SJSA1 (cell line): ENCODE measurements at regions not wholly inside any gene's neighbourhood (a gene's known extent, or its start where the extent isn't known, plus 50 kb on each side); places are given as distances from the start of the nearest gene placed in this dataset.

ENCODE experiments used
- DNase-seq, 2 experiments: peaks; one replicate each; pipeline ENCODE4 v3.0.0-alpha.2; 2015 to 2020; ENCODE audit warnings: low spot score in 2 of 2, low read depth in 1 of 2
- H3K27ac ChIP-seq: fragments of 250-450 bp; sonication (Bioruptor Pico); 2 replicates; pipeline ENCODE4 v1.5.1; 2020; ENCODE audit warnings: mild to moderate bottlenecking, moderate library complexity
- H3K27me3 ChIP-seq: fragments of 250-450 bp; sonication (Bioruptor Pico); replicated peaks from 2 replicates; pipeline ENCODE4 v1.5.1; 2020; ENCODE audit warnings: mild to moderate bottlenecking, moderate library complexity
- H3K36me3 ChIP-seq: fragments of 250-450 bp; sonication (Bioruptor Pico); 2 replicates; pipeline ENCODE4 v1.5.1; 2020; ENCODE audit warnings: mild to moderate bottlenecking
- H3K4me1 ChIP-seq: fragments of 250-450 bp; sonication (Bioruptor Pico); replicated peaks from 2 replicates; pipeline ENCODE4 v1.6.1; 2021; ENCODE audit warnings: mild to moderate bottlenecking
- H3K4me3 ChIP-seq: fragments of 250-450 bp; sonication (Bioruptor Pico); 2 replicates; pipeline ENCODE4 v1.5.1; 2020; ENCODE audit warnings: mild to moderate bottlenecking
- H3K9me3 ChIP-seq: fragments of 250-450 bp; sonication (Bioruptor Pico); replicated peaks from 2 replicates; pipeline ENCODE4 v1.5.1; 2020; ENCODE audit warnings: mild to moderate bottlenecking

DNA sequence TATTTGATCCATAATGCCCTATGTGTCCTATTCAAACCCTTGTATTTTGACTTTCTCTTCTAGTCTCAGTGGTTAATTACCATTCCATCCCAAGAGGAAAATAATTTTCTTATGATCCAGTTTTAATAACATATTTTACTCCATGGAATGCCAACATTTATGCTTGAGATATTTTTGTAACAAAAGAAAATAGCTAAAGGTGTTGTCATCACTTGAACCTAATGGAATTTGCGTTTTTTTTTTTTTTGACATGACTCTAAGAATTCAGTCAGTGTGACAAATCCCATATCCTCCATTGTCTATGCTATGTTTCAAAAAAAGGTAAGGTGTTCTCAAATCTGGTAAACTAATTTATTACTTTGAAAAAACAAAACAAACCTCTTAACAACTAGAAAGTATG, 324.1 kb upstream of the ADAMTS5 start:
- no peak for DNase-seq
- Histone ChIP-seq H3K9me3 (no peaks in the 10 kb centered on the region), H3K4me1 (peaks cover 11% of the 10 kb centered on the region; the same call in 1 of the 2 replicates), H3K4me3 (no peak overlapping the region), H3K36me3 (no peaks in the 10 kb centered on the region), H3K27me3 (no peaks in the 10 kb centered on the region), H3K27ac (no peak overlapping the region)

DNA sequence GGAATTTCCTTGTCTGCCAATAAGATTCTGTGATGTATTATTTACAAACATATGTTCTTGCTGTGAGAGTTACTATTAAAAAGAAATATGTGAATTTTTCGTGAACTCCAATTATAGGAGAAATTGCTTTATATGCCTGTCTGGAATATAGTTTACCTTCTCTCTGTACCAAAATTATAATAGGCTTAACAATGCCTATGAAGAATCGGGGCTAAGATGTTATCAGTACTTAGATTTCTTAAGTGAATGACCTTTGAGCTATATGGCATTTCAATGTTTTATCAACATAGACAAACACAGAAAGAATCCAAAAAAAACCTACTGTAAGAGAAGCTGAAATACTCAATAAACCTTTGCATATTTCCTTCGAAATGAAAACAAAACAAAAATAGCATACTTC, 323.1 kb upstream of the ADAMTS5 start:
- Histone ChIP-seq H3K27me3 (no peaks in the 10 kb centered on the region), H3K36me3 (no peaks in the 10 kb centered on the region), H3K9me3 (no peaks in the 10 kb centered on the region), H3K27ac (no peak overlapping the region), H3K4me3 (no peak overlapping the region), H3K4me1 (peaks cover 11% of the 10 kb centered on the region; the same call in 1 of the 2 replicates)
- no peak for DNase-seq

DNA sequence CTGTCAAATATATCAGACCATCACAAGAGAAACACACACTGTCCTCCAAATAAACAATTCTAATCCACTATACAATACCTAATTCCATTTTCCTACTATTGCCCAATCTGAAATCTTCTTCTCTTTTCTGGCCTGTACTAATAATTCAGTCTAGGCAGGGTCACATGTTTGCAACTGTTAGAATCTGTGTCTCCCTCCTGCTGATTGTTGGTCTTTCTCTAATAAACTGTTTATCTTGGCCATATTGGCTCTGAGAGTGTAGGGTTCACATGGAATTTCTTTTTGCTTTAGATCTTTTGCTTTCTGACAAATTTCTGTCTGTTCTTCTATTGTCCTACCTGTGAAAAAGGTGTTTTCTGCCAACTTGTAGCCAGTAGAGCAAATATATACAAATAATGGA, 319.9 kb upstream of the ADAMTS5 start:
- H3K4me3 ChIP-seq: no peak overlapping the region
- no peaks in the 10 kb centered on the region for H3K36me3 ChIP-seq
- peaks cover 11% of the 10 kb centered on the region; the same call in 1 of the 2 replicates for H3K4me1 ChIP-seq
- no peak overlapping the region for H3K27ac ChIP-seq
- H3K27me3 ChIP-seq: no peaks in the 10 kb centered on the region
- no peaks in the 10 kb centered on the region for H3K9me3 ChIP-seq
- DNase-seq: no peak

DNA sequence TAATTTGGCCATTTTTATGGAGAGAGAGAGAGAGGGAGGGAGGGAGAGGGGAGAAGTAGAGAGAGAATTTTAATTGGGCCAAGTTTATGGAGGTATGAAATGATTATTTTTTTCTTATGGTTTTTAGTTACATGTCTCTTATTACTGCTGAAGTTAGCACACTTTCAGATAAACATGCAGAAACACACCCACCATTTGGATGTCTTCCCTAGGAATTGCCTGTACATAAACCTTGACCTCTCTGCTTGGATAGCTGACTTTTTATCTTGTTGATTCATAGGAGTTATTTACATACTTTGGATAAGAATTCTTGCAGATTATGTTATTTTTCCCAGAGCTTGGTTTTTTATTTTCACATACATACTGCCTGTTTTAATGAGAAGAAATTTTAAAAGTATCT, 310.2 kb upstream of the ADAMTS5 start:
- Histone ChIP-seq H3K4me3 (no peak overlapping the region), H3K36me3 (no peaks in the 10 kb centered on the region), H3K4me1 (peaks cover 15% of the 10 kb centered on the region), H3K27ac (no peak overlapping the region), H3K27me3 (no peaks in the 10 kb centered on the region), H3K9me3 (no peaks in the 10 kb centered on the region)
- no peak for DNase-seq

DNA sequence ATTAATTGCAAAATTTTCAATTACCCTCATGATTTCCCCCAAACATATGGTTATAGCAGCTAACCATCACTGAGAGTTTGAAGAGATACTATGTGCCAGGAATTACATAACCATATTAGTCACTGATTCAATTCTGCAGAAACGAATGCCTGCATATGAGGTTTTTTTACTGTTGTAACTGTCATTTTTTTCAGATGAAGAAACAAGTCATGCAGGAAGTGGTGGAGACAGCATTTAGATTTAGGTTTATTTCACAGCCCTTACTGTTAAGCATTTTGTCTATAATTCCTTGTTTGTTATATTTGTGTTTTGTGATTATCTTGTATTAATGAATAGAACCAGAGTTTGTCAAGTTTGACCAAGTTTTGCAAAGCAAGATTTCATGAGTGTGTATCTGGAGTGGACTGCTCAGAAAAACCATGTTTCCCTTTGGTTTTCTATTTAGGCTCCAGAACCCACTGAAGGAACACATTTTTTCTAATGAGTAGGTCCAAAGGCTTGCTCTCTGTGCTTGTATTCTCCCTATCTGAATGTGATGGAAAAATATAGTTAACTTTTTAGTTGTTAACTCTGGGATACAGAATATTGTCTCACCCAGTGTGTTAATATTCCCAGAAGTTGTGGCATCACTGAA, 308.5 kb upstream of the ADAMTS5 start:
- peak in 1 of 2 experiments; percentile 35 for DNase-seq
- peak overlapping the region; percentile 67 for H3K27ac ChIP-seq

DNA sequence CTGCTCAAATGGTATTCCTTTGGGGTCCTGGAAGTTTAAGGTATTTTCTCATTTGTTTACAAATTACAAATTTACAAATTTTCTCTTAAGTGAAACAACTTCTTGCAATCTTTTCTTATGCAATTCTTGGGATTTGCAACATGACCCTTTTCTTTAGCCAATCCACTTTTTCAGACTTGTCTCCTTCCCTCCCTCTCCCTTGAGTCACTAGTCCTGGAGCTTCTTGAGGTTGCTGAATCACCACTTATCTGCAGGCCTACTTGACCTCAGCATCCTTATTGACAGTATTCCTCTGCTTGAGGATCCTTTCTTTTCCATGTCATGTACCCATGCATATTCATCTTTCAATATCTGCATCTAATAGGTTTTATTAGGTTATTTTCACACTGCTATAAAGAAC, 302.8 kb upstream of the ADAMTS5 start:
- H3K9me3 ChIP-seq: no peaks in the 10 kb centered on the region
- H3K4me1 ChIP-seq: peaks cover 23% of the 10 kb centered on the region
- no peak overlapping the region for H3K27ac ChIP-seq
- no peaks in the 10 kb centered on the region for H3K27me3 ChIP-seq
- no peak overlapping the region for H3K4me3 ChIP-seq
- H3K36me3 ChIP-seq: no peaks in the 10 kb centered on the region
- DNase-seq: peak in 1 of 2 experiments; percentile 27

More for the DNA sequence above, 308.5 kb upstream of the ADAMTS5 start:
- Histone ChIP-seq H3K36me3 (no peaks in the 10 kb centered on the region), H3K9me3 (no peaks in the 10 kb centered on the region), H3K4me1 (peaks cover 15% of the 10 kb centered on the region), H3K4me3 (no peak overlapping the region), H3K27me3 (no peaks in the 10 kb centered on the region)

DNA sequence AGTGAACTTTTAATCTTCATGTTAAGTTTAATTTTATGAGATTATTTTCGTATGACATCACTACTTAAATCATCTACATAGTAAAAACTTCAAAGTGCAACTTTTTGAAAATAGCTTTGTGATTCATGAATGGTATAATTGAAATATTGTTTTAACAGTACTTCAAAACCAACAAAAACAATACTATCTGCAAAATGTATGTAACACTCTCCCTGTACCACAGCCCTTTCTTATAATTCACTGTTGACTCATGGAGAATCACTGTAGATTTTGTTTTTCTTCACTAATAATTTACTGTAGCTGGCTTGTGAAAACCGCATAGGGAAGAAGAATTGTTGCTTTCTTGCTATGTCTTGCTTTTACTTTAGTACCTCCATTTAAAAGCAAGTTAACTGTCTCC, 301.4 kb upstream of the ADAMTS5 start:
- H3K9me3 ChIP-seq: no peaks in the 10 kb centered on the region
- no peak overlapping the region for H3K4me3 ChIP-seq
- peak in 1 of 2 experiments; percentile 57 for DNase-seq
- no peaks in the 10 kb centered on the region for H3K36me3 ChIP-seq
- H3K27me3 ChIP-seq: no peaks in the 10 kb centered on the region
- peak overlapping the region; percentile 15 for H3K27ac ChIP-seq
- peaks cover 23% of the 10 kb centered on the region for H3K4me1 ChIP-seq

DNA sequence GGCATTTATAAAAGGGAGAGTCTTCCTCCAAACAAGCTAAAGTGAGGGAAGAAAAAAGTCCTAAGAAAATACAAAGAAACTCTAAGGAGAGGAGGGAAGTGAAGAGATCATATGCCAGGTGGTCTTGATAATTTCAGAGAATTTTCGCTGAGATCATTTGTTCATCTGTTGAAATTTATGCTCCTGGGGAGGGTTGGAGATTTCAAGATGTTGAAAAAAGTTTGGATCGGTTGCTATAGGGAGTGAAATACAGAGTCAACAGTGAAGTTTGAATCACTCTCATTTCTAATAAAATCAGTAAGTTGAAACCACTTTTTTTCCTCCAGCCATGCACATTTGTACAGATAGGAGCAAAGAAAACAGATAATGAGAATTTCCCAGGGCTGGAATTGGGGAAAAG, 299.1 kb upstream of the ADAMTS5 start:
- Histone ChIP-seq H3K27me3 (no peaks in the 10 kb centered on the region), H3K36me3 (no peaks in the 10 kb centered on the region), H3K4me1 (peaks cover 23% of the 10 kb centered on the region), H3K9me3 (no peaks in the 10 kb centered on the region), H3K4me3 (no peak overlapping the region), H3K27ac (no peak overlapping the region)
- DNase-seq: no peak

DNA sequence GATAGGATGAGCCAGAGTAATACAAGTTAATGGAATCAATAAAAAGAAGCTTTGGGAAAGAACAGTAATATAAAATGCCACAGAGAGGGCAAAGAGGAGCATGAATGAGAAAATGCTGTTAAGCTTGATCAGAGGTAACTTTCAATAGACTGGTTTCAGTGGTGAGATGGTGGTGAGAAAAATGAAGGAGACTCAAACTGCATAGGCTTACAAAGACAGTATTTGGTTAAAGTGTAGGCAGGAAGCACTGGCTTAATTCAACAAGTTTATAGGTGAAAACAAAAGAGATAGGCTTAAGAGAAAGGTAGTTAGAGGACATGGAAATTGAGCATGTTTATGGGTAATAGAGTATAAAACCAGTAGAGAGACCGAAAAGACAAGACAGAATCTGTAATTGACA, 298.6 kb upstream of the ADAMTS5 start:
- H3K9me3 ChIP-seq: no peaks in the 10 kb centered on the region
- peaks cover 23% of the 10 kb centered on the region for H3K4me1 ChIP-seq
- no peak for DNase-seq
- H3K4me3 ChIP-seq: no peak overlapping the region
- no peaks in the 10 kb centered on the region for H3K36me3 ChIP-seq
- H3K27me3 ChIP-seq: no peaks in the 10 kb centered on the region
- H3K27ac ChIP-seq: no peak overlapping the region

DNA sequence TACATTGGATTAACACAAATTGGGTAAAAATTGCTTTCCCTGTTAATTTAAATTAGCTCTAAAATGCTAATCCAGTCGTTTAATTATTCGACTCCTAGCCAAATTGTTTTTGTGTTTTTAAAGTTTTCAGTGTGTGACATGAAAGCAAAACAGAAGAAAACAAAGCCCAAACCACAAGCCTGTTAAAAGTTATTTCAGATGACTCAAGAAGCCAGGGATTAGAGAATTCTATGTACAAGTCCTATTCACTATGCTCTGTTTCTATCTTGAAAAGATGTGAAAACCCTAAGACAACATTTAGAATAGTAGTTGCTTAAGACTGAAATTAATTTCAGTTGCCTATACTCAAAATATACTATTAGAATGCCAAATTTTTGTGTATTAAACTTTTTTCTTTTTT, 294.8 kb upstream of the ADAMTS5 start:
- no peak for DNase-seq
- Histone ChIP-seq H3K4me1 (no peaks in the 10 kb centered on the region), H3K4me3 (no peak overlapping the region), H3K36me3 (no peaks in the 10 kb centered on the region), H3K27ac (no peak overlapping the region), H3K9me3 (no peaks in the 10 kb centered on the region), H3K27me3 (no peaks in the 10 kb centered on the region)

DNA sequence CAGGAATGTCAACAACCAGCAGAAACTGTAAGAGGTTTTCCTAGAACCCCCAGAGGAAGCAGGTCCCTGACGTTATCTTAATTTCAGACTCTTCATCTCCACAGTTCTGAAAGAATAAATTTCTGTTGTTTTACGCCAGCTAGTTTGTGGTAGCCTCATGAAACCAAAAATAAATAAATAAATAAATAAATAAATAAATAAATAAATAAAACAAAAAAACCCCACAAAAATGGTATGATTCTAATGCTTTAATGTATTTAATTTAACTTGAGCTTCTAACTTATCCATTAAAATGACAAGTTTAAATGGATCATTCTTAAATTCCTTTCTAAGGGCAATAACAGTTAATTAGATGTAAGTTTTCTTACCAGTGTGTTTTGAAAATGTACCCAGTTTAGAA, 293.8 kb upstream of the ADAMTS5 start:
- Histone ChIP-seq H3K9me3 (no peaks in the 10 kb centered on the region), H3K27me3 (no peaks in the 10 kb centered on the region), H3K36me3 (no peaks in the 10 kb centered on the region), H3K4me3 (no peak overlapping the region), H3K4me1 (no peaks in the 10 kb centered on the region), H3K27ac (no peak overlapping the region)
- no peak for DNase-seq

DNA sequence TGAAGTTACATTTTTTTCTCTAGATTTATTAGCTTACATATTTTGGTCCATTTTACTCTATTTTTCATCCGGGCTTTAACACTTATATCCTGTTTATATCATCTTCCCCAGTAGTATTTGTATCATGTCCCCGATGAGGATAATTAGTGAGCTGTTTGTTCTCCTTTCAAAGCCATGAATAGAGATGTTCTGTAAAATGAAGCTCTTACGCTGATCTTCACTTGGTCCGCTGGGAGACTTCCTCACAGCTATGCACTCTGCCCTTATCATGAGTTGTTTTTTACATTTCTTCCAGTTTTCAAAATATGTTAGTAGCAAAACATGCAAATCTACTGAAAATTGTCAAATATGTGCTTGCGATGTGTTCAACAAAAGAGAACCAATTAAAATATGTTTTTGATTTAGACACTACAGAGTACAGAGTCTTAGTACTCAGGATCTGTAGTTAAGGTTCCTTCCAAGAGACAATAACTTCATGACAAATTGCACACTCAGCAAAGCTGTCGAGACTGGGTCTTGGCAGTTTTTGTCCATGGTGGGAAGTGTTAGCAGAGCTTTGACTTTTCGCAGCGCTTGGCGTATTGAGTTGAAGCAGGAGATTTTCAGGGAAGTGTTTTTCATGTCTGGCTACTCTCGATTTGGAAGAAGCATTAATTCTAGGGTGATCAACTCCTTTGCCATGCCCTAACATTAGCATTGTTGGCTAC, 292.0 kb upstream of the ADAMTS5 start:
- Histone ChIP-seq H3K27ac (no peak overlapping the region), H3K4me1 (no peaks in the 10 kb centered on the region), H3K4me3 (no peak overlapping the region), H3K9me3 (no peaks in the 10 kb centered on the region), H3K36me3 (no peaks in the 10 kb centered on the region), H3K27me3 (no peaks in the 10 kb centered on the region)
- DNase-seq: no peak

DNA sequence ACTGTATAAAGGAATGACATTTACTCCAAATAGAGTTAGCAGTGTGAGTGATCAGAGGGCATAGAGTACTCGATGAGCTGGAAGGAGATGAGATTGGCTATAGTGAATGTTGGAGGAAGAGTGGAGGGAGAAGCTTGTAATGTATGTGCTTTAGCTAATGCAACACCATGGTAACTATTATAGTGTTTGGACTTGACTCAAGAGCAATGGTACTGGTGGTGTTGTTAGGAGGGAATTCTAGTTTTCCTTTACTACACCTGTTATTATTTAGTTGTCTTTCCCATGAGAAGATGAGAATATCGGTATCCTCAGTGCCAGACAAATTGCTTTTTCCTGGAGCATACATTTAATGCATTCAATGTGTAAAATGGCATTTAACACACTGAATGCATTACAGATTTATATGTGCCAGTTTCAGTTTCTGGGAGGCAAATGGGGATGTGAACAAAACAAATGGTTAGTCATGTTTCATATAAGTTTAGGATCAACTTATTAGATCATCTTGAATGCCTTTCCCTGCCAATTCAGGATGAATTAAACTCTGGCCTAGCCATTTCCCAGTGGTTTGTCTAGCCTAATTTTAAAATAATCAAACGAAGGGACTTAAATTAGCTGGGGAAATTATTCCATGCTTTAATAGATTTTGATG, 291.1 kb upstream of the ADAMTS5 start:
- H3K4me1 ChIP-seq: no peaks in the 10 kb centered on the region
- no peak overlapping the region for H3K27ac ChIP-seq
- no peaks in the 10 kb centered on the region for H3K36me3 ChIP-seq
- no peaks in the 10 kb centered on the region for H3K27me3 ChIP-seq
- DNase-seq: no peak
- H3K9me3 ChIP-seq: no peaks in the 10 kb centered on the region
- no peak overlapping the region for H3K4me3 ChIP-seq

DNA sequence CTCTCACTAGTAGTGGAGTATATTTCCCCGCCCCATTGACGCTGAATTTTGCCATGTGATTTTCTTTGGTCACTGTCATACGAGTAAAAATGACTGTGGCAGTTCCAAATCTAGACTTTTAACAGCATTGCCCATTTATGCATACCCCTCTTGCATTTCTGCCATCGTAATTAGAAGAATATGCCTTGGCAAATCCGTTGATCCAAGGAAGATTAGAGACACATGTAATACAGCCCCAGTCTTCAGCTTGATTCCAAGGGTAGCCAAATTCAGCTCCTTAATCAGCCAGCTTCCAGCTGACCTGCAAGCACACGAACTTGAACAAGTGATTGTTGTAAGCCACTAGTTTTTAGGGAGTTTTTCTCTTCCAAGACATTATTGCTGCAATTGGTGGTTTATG, 290.3 kb upstream of the ADAMTS5 start:
- Histone ChIP-seq H3K27me3 (no peaks in the 10 kb centered on the region), H3K9me3 (no peaks in the 10 kb centered on the region), H3K4me3 (no peak overlapping the region), H3K4me1 (no peaks in the 10 kb centered on the region), H3K27ac (no peak overlapping the region), H3K36me3 (no peaks in the 10 kb centered on the region)
- DNase-seq: no peak
